ACHN (cell line): ENCODE measurements at regions not wholly inside any gene's neighbourhood (a gene's known extent, or its start where the extent isn't known, plus 50 kb on each side); places are given as distances from the start of the nearest gene placed in this dataset.

Experiments used
- DNase-seq: peaks from one replicate; pipeline ENCODE4 v3.0.0-alpha.2; 2015
- in situ Hi-C: cut with HindIII; loops from 2 replicates; pipeline ENCODE4 v1.10.0; 2017; ENCODE audit warnings: low sequenced_read_pairs, low pct_ligation_motif_present, low pct_unique_long_range_greater_than_20kb

DNA sequence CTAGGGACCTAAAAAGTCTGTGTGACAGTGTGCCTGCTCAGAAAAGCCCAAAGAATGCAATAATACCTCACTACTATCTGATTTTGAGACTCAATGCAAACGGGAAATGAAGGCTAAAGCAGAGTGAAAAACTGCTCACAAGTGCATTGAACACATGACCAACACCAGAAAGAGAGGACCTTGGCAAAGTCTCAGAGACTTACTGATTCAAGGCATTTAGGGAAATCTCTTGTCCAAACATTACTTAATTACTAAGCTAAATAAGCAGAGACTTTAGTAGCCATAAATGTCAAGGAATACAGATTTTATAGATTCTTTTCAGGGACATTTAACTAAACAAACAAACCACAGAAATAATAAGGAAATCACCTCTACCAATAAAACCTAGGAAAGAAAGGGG lies 916.0 kb downstream of the FSTL5 start:
- in situ Hi-C loops: no loop called here

DNA sequence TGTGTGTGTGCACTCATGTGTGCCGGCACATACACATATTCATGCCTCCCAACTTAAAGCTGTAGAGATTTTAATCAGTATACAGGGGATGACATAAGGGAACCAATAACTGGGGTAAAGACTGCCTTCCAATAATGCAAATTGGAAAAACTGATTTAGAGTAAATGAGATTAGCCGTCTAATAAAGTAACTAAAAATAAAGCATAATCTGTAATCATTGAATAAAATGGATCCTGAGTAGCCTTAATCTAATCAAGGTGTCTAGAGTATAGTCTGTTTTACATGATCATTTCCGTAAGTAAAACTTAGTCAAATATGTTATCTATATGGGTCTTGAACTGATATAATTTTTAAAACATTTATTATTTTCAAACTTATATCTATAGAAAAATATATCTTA lies 925.8 kb downstream of the FSTL5 start:
- DNase-seq: no peak
- in situ Hi-C loops: no loop called here

More for the DNA sequence above, 916.0 kb downstream of the FSTL5 start:
- no peak for DNase-seq

DNA sequence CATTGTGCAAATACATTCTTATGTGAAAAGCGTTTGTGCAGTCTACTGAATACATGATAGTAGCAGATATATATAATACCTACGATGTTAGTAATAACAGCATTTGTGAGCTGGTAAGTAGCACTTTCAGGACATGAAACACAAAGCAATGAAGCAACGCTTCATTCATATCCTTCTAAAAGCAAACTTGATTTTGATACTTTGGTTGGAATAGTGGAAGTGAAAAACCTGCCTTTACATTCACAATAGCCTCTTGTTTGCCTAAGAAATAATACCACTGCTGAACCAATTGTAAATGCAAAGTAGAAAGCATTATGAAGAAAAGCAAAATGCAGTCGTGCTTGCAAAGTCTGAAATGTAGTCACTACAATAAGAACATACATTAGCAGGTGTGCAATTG lies 926.3 kb downstream of the FSTL5 start:
- DNase-seq: no peak
- in situ Hi-C loops: no loop called here

DNA sequence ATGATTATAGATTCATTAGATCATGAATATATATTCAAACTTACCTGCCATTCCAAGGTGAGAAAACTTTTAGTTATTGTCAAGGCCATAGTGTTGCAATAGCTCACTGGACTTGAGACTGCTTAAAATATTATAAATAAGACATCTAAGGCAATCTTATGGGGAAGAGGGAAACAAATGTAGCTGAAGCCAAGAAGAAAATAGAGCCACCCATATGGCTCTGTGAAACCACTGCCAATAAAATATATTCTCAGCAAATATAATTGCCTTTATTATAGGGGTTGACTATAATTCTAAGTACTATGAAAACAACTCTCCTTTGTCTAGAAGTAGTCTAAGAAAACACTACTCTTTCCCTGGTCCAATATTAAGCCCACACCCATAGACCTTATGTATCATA lies 938.5 kb downstream of the FSTL5 start:
- no peak for DNase-seq
- in situ Hi-C loops: no loop called here

DNA sequence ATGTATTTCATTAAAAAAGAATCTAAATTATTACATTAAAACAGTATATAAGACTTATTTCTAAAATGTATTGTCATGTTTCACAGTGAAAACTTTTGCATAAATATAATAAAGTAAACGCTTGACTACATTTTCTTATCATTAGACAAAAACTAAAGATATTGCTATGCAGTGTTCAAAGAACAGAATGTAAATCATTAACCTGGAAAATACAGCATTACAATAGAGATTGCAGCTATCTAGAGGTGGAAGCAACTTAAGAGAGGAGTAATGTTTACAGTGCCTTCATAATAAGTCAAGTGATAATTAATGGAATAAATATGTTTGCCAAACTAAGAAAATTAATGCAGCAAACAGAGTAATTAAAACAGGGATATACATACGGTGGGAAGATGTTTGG lies 940.9 kb downstream of the FSTL5 start:
- in situ Hi-C loops: no loop called here
- no peak for DNase-seq

DNA sequence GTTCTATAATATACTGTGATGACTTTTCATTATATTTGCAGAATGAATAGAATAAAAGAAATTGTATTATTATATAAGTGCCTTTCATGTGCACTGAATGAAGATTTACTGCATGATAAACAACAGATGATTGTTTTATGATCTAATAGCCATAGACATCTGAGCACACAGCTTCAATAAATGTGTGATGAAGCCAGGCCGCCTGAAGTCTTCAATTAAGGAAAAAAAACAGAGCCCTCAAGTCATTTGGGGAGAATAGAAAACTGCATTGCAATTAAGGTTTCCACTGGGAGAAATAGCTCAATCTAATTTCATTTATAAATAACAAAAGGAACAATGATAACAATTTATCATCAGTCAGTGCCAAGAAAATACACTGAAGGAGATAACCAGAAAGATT lies 955.2 kb downstream of the FSTL5 start:
- no peak for DNase-seq
- in situ Hi-C loops: no loop called here

DNA sequence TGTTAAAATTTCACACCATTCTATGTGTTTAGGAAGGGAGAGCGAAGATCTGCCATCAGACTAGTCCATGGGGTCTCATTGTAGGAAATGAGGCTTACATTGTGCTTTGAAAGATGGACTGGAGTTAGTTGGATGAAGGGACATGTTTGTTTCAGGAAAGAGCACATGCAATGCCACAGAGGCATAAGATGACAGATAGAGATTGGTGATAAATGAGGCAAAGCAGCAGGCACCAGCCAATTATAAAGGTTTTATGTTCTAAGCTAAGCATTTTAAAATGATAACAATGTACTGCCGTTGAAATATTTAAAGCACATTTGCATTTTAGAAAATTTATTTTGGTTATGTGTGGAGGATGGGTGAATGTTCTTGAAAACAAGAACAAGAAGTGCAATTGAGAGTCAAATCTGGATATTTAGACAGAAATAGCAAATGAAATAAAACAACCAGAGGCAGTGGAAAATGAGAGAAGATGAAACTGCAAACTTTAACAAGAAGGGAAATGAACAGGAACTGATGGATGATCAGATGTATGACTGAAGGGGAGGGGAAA lies 957.2 kb downstream of the FSTL5 start:
- in situ Hi-C loops: no loop called here

DNA sequence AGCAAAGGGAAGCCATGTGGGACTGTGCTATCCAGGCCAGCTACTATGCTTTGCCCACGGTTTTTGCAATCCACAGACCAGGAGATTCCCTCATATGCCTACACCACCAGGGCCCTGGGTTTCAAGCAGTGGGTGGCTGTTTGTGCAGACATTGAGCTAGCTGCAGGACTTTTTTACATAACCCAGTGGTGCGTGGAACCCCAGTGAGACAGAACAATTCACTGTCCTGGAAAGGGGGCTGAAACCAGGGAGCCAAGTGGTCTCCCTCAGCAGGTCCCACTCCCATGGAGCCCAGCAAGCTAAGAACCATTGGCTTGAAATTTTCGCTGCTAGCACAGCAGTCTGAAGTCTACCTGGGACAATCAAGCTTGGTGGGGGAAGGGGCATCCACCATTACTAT lies 959.9 kb downstream of the FSTL5 start:
- in situ Hi-C loops: no loop called here
- DNase-seq: no peak

More for the DNA sequence above, 957.2 kb downstream of the FSTL5 start:
- no peak for DNase-seq

DNA sequence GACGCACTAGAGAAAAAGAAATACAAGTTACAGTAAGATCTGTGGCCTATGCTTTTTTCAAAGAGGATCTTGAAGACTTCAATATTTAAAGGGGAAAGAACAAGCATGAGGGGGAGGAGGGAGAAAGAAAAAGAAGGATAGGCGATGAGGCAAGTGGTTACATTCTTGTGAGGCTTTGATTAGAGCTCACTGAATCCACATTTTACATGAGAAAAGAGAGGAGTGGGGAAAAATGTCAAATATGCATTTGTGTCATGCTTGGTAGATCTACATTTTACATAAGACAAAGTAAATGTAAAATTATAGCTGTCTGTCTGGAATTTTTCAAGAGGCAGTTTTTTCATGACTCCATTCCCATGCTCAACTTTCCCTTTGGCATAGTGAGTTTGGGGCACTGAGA lies 965.9 kb downstream of the FSTL5 start:
- DNase-seq: no peak
- in situ Hi-C loops: no loop called here

DNA sequence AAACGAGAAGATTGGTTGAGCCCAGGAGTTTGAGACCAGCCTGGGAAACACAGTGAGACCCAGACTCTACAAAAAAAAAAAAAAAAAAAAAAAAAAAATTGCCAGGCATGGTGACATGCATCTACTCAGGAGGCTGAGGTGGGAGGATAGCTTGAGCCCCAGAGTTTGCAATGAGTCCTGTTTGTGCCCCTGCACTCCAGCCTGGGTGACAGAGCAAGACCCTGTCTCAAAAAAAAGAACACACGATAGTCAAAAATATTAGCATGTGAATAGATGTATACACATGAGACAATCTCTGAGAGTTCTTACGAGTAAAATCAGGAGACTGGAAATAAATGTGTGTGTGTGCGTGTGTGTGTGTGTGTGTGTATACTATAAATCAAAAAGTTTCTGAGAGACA lies 966.3 kb downstream of the FSTL5 start:
- no peak for DNase-seq
- in situ Hi-C loops: no loop called here

DNA sequence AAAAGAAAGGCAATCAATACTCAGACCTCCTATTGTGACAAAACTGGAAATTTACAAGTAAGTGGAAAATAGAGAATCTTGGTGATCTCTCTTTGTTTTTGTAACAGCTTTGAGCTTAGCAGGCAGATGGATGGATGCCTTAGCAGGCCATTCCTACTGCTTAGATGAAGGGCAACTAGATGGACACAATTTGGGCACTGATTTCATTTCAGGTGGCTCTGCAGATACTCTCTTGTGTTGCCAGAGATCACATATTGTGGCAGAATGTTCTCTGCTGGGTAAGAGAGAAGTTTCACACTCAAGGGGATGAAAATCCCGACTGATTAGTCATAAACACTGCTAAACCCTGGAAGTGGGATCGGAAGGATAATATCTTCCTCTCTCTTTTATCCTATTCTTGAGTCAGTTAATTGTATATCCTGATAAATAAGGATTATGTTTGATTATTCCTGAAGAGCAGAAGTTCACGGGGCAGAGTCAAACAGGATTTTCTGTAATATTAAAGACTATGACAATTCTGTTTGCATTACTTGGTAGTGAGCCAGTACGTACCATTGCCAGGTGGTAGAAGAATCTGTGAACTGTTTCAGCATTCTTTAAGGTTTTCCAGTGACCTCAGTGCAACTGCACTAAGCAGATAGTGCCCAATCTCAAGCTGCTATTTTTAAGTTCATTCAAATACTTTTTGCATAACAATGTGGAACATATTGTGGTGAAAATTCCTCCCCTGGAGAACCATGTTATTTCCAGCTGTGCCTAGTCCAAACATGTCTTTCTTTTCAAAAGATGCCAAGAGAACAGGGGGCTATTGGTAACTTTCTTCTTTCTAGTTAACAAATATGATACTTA lies 974.3 kb downstream of the FSTL5 start:
- in situ Hi-C loops: no loop called here
- DNase-seq: no peak

DNA sequence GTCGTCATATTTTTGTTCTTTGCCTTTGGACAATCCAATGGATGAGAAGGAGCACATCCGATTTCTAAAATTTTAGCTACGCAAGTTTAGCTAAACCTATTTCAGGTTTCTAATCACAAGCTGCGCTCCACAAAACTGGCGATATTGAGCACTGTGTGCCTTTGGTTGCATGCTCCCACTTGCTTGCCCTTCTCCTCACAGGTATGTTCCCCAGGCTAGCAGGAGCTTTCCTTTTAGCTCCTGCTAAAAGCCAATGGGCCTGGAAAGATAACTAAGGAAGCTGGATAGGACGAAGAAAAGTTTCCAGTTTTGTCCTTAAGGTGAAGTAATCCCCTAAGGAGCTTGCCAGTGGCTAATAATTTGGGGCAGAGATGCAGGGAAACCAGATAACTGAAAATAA lies 975.2 kb downstream of the FSTL5 start:
- in situ Hi-C loops: no loop called here
- no peak for DNase-seq

DNA sequence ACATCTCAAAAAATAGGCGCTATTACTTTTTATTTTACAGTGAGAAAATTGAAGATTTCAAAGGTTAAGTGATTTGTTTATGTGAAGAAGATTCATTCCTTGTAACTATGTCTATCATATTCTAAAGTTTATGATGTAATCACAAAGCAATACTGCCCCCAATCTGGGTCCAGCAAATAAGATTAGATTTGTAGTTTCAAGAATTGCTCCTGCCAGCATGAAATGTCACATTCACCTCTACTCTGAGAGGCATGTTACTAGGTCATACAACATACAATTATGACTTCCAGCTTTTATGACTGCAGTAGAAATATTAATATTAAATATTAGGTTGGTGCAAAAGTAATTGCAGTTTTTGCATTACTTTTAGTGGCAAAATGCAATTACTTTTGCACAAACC lies 976.2 kb downstream of the FSTL5 start:
- no peak for DNase-seq
- in situ Hi-C loops: no loop called here

DNA sequence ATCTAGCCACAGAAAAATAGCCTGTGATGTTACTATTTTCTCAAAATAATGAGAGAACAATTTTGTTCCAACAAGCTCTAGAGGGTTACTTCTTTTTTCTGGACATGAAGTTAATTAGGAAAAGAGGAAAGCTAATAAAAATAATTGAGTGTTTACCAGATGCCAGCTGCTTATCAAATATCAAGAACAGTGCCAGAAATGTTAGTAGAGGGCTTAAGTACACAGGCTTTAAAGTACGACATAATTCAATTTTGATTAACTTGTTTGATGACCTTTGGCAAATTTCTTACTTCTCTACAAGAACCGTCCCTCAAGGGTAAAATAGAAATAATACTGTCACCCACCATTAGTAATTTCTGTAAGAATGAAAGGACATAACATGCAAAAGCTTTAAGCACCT lies 977.0 kb downstream of the FSTL5 start:
- DNase-seq: no peak
- in situ Hi-C loops: no loop called here

DNA sequence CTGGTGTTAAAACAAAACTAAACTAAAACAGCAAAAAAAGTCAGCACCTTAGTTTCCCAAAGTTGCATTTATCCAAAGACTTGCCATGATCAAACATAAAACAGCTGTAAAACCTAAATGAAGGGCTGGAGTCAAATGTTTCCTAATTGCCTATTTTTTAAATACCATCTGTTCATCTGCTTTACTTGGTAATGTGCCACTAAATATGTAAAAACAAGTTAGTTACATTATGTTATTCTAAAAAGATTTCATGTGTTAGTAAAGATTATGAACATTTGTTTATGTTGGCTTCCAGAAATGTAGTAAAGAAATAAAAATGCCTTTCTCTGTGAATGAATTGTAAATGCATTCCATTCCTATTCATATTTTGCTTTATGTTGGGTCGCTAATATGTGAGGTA lies 977.8 kb downstream of the FSTL5 start:
- no peak for DNase-seq
- in situ Hi-C loops: no loop called here

DNA sequence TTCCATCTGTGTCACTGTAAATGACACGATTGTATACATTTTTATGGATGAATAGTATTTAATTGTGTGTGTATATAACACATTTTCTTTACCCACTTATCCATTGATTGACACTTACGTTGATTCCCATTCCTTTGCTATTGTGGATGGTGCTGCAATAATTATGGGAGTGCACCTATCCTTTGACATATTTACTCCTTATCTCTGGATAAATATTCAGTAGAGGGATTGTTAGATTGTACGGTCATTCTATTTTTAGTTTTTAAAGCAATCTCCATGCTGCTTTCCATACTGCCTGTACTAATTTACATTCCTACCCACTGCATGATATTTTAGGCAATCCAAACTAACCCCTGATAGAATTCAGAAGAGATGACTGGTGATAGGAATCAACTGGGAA lies 980.1 kb downstream of the FSTL5 start:
- DNase-seq: no peak
- in situ Hi-C loops: no loop called here

DNA sequence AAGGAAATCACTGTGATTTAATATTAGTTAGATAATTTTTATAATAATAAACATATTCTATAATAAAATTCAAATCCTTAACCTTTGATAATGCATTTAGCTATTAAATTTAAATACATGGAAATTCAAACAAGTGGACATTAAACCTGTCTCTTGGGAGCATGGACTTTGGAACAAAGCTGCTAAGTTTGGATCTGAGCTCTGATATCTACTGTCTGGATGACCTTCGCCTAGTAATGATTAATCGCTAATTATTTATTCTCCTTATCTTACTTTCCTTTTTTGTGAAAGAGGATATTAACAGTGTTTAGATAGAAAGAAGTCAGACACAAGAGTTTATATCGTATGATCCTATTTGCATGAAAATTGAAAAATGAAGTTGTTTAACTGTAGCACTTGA lies 980.9 kb downstream of the FSTL5 start:
- DNase-seq: no peak
- in situ Hi-C loops: no loop called here

DNA sequence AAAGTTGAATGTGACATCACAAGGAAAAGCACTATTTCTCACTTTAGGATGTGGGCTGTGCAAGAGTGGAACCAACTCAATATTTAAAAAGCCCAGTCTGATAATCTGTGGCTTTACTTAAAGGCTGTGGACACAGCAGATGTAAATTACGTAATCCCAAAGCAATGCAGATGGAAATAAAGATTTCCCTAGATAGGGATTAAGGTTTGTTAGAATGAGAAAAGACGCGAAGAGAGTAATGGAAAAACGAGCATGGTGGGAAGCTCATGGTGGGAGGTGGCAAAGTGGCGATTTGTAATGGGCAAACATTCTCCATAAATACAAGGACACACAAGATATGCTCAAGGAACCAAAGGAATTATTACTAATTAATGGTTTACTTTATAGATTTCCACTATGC lies 985.5 kb downstream of the FSTL5 start:
- in situ Hi-C loops: no loop called here
- DNase-seq: no peak

DNA sequence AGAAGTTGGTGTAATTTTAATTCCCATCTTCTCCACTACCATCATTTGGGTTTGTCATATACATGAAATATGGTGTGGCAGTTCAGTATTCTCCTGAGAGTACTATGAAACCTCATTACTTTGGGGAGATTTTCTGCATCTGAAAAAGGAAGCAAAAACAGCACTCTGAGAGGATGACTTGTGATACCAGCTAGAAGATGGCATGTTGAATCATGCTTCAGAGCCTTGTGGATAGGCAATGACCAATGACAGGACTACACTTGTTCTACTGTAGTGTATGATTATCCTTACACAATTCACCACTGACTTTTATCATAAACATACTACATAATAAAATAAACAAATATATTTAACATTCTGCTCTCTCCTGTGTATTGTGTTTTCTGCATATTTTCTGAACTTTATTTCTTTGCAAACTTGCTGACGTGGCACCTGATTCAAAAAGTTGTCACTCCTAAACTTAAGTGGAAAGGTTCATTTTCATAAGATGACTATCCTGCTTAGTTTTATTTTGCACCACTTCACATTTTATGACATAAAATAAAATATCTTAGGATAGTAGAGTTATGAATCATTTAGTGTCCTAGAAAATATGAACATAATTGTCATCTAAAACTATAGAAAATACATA lies 991.3 kb downstream of the FSTL5 start:
- no peak for DNase-seq
- in situ Hi-C loops: no loop called here

DNA sequence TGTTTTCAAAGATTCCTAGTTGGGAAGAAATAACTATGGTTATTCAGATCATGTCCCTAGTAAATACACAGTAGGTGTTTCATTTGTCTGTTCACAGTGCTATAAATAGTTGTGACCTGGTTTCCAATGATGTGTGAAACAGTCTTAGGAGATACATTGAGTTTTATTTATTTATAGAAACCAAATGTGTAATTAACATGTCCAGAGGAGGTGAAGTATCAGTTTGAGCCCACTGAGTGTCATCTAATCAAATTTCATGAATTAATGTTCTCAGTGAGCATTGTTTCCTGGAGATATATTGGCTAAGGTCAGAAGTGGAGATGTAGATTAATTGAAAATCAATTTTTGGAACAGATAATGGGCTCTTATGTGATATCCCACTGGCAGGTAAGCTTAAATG lies 996.3 kb downstream of the FSTL5 start:
- in situ Hi-C loops: no loop called here
- DNase-seq: no peak
